Left colon (tissue), 2 donors: ENCODE measurements at regions not wholly inside any gene's neighbourhood (a gene's known extent, or its start where the extent isn't known, plus 50 kb on each side); places are given as distances from the start of the nearest gene placed in this dataset.

ENCODE experiments used
- ATAC-seq: fragments of 200-7000 bp; cut with Tn5 transposase; one replicate; pipeline ENCODE4 v1.9.1; 2020; ENCODE audit warnings: mild to moderate bottlenecking, moderate library complexity
- DNase-seq, 2 donors: peaks; one replicate each; pipeline ENCODE4 v3.0.0-alpha.2; 2020
- intact Hi-C, 2 donors: fragments of 100-400 bp; cut with DNase I in 1 of 2; cut with micrococcal nuclease in 1 of 2; formaldehyde crosslinking; loops; one replicate each; pipeline versions ENCODE4 v1.11.2 to v1.14.0; 2022; cut with DNase I, micrococcal nuclease
- donor health status: DM: no; HTN: no; CAD: no.
- donor health status: DM: yes; HTN: yes; CAD: no.

DNA sequence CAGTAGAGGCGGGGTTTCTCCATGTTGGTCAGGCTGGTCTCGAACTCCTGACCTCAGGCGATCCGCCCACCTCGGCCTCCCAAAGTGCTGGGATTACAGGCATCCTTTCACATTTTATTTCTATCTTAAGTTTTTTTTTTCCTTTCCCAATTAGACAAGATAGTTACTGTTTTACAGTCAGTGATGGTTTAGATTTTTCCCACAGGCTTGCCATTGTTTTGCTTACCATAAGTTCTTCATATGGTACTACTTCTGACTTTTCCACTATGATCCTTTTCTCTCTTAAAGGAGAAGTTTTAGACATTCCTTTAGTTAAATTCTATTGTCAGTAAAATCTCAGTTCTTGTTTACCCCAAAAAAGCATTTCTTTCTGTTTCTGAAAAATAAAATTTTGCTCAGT, 462.6 kb downstream of the CENPC start:
- intact Hi-C loops = no loop called here

DNA sequence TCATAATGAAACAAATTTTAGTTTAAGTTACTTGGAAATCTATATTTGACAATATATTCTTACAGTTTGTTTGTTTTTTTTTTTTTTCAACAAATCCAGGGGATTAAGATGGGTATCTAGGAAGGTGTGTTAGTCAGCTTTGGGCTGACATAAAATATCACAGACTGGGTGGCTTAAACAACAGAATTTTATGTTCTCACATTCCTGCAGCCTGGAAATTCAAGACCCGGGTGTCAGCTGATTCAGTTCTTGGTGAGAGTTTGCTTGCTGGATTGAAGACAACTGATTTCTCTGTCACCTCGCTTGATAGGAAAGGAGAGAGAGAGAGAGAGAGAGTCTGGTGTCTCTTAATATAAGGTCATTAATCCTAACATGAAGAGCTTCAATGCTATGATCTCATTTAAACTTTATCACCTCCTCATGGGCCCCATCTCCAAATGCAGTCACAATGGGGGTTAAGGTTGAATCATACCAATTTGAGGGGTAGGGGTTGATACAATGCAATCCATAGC, 465.2 kb downstream of the CENPC start:
- ATAC-seq = no peak
- no peak for DNase-seq
- intact Hi-C loops = no loop called here

More for the DNA sequence above, 462.6 kb downstream of the CENPC start:
- no peak for DNase-seq
- no peak for ATAC-seq

DNA sequence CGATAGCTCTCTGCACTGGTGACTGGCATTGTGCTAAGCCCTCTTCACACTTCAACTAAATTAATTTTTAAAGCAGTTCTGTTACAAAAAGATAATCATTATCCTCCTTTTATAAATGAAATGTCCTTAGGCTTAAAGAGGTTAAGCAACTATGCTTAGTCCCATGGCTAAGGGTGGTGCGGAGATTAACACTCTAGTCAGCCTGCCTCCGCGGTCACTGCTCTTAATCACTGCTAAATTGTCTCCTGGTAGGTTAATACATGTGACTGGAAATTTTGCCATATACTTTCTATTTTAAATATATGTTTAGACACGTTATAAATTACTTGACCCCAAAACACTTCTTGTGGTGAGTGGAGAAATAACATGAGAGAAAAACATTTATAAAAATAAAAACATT, 473.7 kb downstream of the CENPC start:
- DNase-seq = no peak
- no peak for ATAC-seq
- intact Hi-C loops = no loop called here

DNA sequence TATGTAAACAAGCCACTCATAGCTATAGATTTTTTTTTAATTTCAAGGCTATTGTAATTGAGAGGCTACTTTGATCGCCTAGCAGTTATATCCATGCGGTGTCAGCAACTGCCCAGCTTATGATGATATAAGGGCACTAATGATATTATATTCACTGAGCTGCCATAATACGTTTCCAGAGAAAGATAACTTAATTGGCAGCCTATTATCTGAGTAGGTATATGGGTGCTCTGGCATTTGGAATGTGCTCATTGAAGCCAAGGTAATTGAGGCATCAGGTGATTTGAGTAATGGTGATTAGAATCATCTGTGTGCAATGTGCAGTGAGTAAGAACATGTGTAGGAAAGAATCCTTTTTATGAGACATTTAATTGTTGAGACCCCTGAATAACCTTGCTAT, 490.0 kb downstream of the CENPC start:
- ATAC-seq (no peak), DNase-seq (no peak)
- intact Hi-C loops = no loop called here

DNA sequence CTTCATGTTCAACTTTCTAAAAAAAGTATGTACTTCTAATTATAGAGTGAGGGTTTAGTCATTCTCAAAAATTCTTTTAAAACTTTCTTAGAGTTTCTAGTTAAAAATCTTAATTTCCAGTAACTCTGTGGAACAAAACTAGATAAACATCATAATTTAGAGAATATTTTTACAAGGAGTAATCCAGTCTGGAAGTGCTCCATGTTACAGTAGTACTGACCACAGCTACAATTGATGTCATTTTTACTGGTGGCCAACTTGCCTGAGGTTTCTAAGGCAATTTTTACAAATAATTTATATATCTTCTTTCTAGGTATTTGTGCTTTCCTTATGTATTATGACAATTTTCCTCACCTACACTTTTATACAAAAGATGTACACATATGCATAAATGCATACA, 490.4 kb downstream of the CENPC start:
- intact Hi-C loops = no loop called here
- ATAC-seq (no peak), DNase-seq (no peak)

DNA sequence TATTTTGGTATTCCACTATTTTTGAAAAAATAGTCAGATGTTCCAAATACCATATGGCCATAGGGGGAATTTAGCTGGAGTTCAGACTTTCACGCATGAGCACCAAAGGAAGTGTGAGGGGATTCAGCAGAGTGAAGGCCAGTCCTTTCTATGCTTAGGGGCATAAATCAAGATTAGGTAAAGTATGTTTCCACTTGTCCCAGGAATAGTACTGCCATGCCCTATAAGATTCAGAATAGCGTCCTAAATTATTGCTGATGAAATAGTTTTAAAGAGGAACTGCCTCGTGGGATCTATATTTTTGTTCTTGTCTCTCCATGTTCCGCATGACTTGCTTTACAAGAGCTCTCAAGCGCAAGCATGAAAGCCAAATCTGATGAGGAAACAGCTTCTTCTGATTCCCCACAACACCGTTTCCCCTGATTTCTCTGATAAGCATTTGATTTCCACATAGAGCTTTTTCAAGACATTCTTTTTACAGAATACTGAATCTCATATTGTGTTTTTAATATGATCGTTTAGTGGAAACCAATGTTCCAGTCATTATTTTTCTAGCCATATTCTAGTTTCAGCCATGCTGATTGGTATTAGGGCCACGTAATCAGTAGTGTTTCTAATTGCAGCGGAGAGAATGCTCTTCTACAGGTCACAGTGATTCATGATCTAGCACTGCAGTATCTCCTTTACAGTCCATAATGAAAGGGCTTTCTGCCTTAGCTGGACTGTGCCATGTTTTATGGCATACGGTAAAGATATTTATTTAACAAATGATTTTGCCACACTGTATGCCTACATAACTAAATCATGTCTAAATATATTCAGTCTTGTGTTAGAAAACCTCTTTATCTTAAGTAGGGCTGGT, 492.3 kb downstream of the CENPC start:
- intact Hi-C loops = no loop called here
- ATAC-seq (no peak), DNase-seq (no peak)

DNA sequence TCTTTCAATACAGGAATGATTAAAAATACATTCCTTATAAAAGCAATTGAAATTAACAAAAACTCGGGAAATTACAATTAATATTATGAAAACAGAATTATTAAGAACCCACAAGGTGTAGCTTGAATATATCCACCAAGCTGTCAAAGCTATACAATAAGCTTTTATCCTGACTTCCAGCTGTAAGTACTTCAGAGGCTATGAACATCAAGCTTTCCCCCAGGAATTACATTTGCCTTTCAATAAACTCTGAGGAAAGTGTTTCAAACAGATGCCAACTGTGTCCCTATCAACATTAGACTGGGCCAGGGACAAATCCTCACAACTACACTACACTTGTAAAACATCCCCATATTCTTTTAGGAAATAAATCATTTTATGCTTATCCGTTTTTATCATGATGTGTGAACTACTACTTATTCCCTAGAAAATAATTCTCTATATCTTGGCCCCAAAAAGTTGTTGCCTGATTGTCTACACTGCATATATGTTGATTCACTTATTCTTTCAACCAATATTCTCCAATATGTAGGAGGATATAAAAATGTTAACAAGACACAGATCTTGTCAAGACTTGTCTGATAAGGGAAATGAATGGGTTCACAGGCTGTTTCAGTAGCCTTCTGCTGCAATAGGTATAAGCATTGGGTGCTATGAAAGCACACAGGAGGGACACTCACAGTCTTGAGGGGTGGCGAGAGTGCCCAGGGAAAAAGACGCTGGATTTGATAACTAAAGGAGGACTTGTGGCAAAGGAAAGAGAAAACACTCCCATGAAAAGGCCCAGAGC, 494.1 kb downstream of the CENPC start:
- no peak for ATAC-seq
- intact Hi-C loops = no loop called here

GRCh38 chr4:67049446-67049845, 495.9 kb downstream of the CENPC start:
- DNase-seq (no peak), ATAC-seq (no peak)
- intact Hi-C loops = no loop called here

More for the DNA sequence above, 494.1 kb downstream of the CENPC start:
- DNase-seq = no peak

GRCh38 chr4:67048530-67048929, 496.8 kb downstream of the CENPC start:
- intact Hi-C loops = no loop called here
- ATAC-seq (no peak), DNase-seq (no peak)

DNA sequence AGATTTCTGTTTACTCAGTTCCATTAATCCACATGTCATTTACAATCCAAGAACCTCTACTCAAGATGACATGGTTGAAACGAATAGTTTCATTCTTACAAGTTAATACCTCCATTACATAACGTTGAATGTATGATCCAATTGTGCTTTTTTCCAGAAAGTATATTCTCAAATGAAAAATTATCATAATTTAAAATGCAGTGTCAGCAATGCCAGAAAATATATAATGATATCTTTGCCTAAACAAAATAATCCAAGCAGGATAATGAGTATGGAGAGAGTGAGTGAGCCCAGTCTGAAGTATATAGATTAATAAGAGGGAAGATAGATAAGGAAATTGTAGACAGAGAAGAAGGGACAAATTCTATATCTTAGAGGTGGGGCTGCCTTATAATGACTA, 505.0 kb downstream of the CENPC start:
- ATAC-seq = no peak
- intact Hi-C loops = no loop called here
- no peak for DNase-seq

DNA sequence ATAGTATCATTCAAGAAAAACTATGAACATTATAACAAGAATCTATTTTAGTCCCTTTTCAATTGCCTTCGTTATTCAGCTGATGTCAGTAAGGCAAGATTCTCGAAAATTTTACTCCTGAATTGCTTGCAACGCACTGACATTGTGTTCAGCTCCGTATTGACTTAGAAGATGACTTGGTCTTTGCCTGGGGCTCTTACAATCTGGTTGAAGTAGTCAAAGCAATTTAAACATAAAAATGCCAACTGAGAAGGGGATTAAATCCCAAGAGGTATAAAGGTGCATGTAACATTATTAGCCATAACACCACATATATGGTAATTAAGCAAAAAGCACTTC, 507.1 kb downstream of the CENPC start:
- ATAC-seq (no peak), DNase-seq (no peak)
- intact Hi-C loops = no loop called here

- intact Hi-C loops = no loop called here
- no peak for ATAC-seq
- no peak for DNase-seq
Observed at GRCh38 chr4:67037504-67038227, 507.6 kb downstream of the CENPC start.

- intact Hi-C loops = no loop called here
- DNase-seq = no peak
- no peak for ATAC-seq
Observed at GRCh38 chr4:67036791-67037190, 508.5 kb downstream of the CENPC start.

- intact Hi-C loops = no loop called here
- DNase-seq = no peak
- no peak for ATAC-seq
Observed at GRCh38 chr4:67035986-67036385, 509.3 kb downstream of the CENPC start.

DNA sequence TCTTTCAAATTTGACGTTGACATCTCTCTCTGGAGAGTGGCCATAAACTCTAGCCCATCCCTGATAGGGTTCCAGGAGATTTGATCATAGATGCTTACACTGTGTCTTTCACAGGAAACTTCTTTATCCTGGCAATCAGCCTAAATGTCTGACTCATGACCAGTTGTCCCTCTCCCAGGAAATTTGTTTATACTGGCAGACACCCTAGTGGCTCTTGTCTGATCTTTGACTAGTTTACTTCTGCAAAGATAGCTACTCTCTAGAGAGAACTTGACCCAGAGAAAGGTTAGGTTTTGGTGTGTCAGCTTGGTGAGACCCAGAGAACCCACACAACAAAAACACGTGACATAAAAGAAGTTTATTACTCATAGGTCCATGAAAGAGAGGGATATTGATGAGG, 509.8 kb downstream of the CENPC start:
- intact Hi-C loops = no loop called here
- ATAC-seq (no peak), DNase-seq (no peak)

DNA sequence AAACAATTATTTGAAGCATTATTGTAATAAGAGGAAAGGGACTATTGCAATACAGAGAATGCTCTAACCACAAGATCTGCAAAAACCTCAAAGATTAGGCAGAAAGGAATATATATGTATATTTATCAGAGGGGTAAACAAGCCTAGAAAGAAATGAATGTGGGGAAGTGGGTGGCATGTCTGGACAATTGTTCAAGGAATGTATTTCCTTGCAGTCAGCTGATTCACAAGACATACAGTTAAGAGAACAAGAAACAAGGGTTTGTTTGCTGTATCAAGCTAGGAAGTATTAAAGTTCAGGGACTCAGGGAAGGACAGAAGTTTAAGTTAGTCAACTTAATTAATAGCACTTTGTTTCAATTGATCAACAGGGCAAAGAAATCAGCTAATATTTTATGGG, 514.7 kb downstream of the CENPC start:
- intact Hi-C loops = no loop called here
- DNase-seq (no peak), ATAC-seq (no peak)

DNA sequence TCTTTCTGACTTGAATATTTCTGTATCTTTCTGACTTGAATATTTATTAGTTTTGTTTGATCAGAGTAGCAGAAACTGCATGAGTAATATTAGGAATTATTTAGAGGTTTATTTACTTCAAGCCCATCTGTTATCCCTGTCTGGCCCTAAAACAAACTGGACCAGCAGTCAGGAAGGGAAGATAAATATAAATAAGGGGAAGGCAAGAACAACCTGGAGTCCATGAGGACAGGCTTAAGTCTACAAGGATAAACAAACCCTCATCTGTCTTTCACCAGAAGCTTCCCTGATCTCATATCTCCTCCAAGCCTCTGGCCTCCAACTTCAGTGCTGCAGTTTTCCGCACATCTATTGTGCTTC, 524.9 kb downstream of the CENPC start:
- DNase-seq (no peak), ATAC-seq (no peak)
- intact Hi-C loops = no loop called here

- intact Hi-C loops = no loop called here
- ATAC-seq = no peak
Observed at GRCh38 chr4:67019686-67020437, 525.4 kb downstream of the CENPC start.

GRCh38 chr4:67014592-67014991, 530.7 kb downstream of the CENPC start:
- ATAC-seq (no peak), DNase-seq (no peak)
- intact Hi-C loops = no loop called here

More at GRCh38 chr4:67019686-67020437, 525.4 kb downstream of the CENPC start:
- no peak for DNase-seq
